ENCODE measurements at regions not wholly inside any gene's neighbourhood (a gene's known extent, or its start where the extent isn't known, plus 50 kb on each side); places are given as distances from the start of the nearest gene placed in this dataset.

- intact Hi-C loops (cut with micrococcal nuclease): no loop called here
- H3K36me3 Mint-ChIP-seq (ENCODE audit: low read depth): no peaks in the 10 kb centered on the region
Measured at GRCh38 chr15:92565351-92566125, 90.0 kb downstream of the FAM174B start.

GRCh38 chr15:92561754-92562153, 93.8 kb downstream of the FAM174B start:
- Mint-ChIP-seq H3K9me3 (no peaks in the 10 kb centered on the region), H3K36me3 (ENCODE audit: low read depth) (no peaks in the 10 kb centered on the region), H3K4me3 (no peak overlapping the region), H3K27ac (no peak overlapping the region), H3K27me3 (peaks cover 20% of the 10 kb centered on the region), H3K4me1 (peaks cover 2% of the 10 kb centered on the region)
- no peak for DNase-seq
- intact Hi-C loops (cut with micrococcal nuclease): no loop called here

More at GRCh38 chr15:92565351-92566125, 90.0 kb downstream of the FAM174B start:
- Mint-ChIP-seq H3K27ac (no peak overlapping the region), H3K4me1 (peaks cover 2% of the 10 kb centered on the region), H3K9me3 (no peaks in the 10 kb centered on the region), H3K27me3 (peaks cover 18% of the 10 kb centered on the region), H3K4me3 (no peak overlapping the region)
- DNase-seq: no peak

GRCh38 chr15:92553317-92553716, 102.3 kb downstream of the FAM174B start:
- Mint-ChIP-seq H3K9me3 (no peaks in the 10 kb centered on the region), H3K27me3 (peaks cover 42% of the 10 kb centered on the region), H3K4me1 (no peaks in the 10 kb centered on the region), H3K36me3 (ENCODE audit: low read depth) (no peaks in the 10 kb centered on the region), H3K4me3 (no peak overlapping the region), H3K27ac (no peak overlapping the region)
- no peak for DNase-seq
- intact Hi-C loops (cut with micrococcal nuclease): no loop called here

GRCh38 chr15:92545996-92546395, 109.6 kb downstream of the FAM174B start:
- intact Hi-C loops (cut with micrococcal nuclease): no loop called here
- Mint-ChIP-seq H3K27me3 (peaks cover 18% of the 10 kb centered on the region), H3K9me3 (peaks cover 4% of the 10 kb centered on the region), H3K4me1 (no peaks in the 10 kb centered on the region), H3K4me3 (no peak overlapping the region), H3K27ac (no peak overlapping the region), H3K36me3 (ENCODE audit: low read depth) (no peaks in the 10 kb centered on the region)
- DNase-seq: no peak

DNA sequence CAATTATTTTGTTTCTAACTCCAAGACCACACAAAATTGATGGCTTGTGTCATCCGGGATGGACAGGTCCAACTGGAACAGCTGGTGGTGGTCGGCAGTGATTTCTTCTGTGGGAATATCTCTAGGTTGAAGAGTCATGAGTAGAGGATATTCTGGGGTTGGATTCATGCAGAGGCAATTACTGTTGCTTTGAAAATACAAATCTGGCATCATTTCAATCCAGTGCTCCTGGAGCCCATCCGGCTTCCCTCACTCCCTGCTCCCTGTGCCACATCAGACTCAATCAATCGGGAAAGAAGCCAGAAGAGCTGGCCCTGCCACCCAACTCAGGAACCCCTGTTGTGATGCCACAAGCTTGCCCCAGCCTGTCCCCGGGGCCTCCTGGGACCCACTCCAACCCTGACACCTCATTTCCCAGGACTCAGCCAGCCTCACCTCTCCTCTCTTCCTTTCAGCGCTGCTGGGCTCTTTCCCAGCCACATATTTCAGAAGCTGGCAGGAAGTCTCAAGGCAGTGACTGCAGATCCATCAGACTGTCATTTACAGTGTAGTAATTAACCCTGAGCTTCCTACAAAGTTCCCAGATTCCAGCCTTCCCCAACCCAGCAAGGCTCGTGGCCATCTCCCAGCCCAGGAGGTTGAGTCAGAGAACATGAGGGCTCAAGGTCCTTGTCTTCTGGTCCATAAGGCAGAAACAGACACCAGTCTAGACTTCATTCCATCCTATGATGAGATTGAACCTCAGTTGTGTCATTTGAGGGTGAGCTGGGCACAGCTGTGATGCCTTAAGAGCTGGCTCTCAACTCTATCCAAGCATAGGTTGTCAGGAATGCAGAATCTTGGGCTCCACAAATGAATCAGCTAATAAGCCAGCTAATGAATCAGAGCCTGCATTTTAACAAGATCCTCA, 114.0 kb downstream of the FAM174B start:
- intact Hi-C loops (cut with micrococcal nuclease): no loop called here
- Mint-ChIP-seq H3K36me3 (ENCODE audit: low read depth) (no peaks in the 10 kb centered on the region), H3K4me3 (no peak overlapping the region), H3K27me3 (peaks cover 6% of the 10 kb centered on the region), H3K4me1 (no peaks in the 10 kb centered on the region), H3K27ac (no peak overlapping the region), H3K9me3 (peaks cover 4% of the 10 kb centered on the region)
- no peak for DNase-seq

- intact Hi-C loops (cut with micrococcal nuclease): no loop called here
- H3K36me3 Mint-ChIP-seq (ENCODE audit: low read depth): no peaks in the 10 kb centered on the region
- H3K27me3 Mint-ChIP-seq: no peaks in the 10 kb centered on the region
- no peak overlapping the region for H3K4me3 Mint-ChIP-seq
- peaks cover 9% of the 10 kb centered on the region for H3K9me3 Mint-ChIP-seq
- no peak for DNase-seq
- no peak overlapping the region for H3K27ac Mint-ChIP-seq
- no peaks in the 10 kb centered on the region for H3K4me1 Mint-ChIP-seq
Measured at GRCh38 chr15:92538115-92538514, 117.5 kb downstream of the FAM174B start.

- Mint-ChIP-seq H3K36me3 (ENCODE audit: low read depth) (no peaks in the 10 kb centered on the region), H3K4me3 (no peak overlapping the region), H3K27ac (no peak overlapping the region), H3K4me1 (no peaks in the 10 kb centered on the region), H3K9me3 (peaks cover 9% of the 10 kb centered on the region), H3K27me3 (peaks cover 2% of the 10 kb centered on the region)
- DNase-seq: no peak
- intact Hi-C loops (cut with micrococcal nuclease): no loop called here
Measured at GRCh38 chr15:92533298-92533697, 122.3 kb downstream of the FAM174B start.

- intact Hi-C loops (cut with micrococcal nuclease): no loop called here
- Mint-ChIP-seq H3K9me3 (peaks cover 9% of the 10 kb centered on the region), H3K4me3 (no peak overlapping the region)
Measured at GRCh38 chr15:92531406-92531805, 124.2 kb downstream of the FAM174B start.

DNA sequence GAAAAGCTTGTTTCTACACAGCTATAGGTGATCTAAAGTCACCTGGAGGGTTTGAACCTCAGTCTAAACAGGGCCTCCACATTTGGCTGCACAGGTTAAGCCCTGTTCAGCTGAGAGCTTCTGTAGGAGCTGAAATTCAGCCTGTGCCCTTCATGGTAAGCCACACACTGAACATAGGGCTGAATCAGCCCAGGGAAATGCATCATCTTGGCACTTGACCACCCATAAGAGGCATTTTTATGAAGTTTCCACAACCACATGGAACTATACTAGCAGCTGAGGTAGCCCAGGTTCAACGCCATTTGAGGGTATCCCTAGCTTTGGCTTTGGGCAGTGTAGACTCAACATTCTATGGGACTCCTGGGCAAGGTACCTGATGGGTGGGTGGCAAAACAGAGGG, 126.8 kb downstream of the FAM174B start:
- H3K4me1 Mint-ChIP-seq: no peaks in the 10 kb centered on the region
- H3K36me3 Mint-ChIP-seq (ENCODE audit: low read depth): no peaks in the 10 kb centered on the region
- H3K27me3 Mint-ChIP-seq: peaks cover 4% of the 10 kb centered on the region
- H3K4me3 Mint-ChIP-seq: no peak overlapping the region
- DNase-seq: no peak
- intact Hi-C loops (cut with micrococcal nuclease): no loop called here
- no peak overlapping the region for H3K27ac Mint-ChIP-seq
- no peaks in the 10 kb centered on the region for H3K9me3 Mint-ChIP-seq

More at GRCh38 chr15:92531406-92531805, 124.2 kb downstream of the FAM174B start:
- Mint-ChIP-seq H3K4me1 (no peaks in the 10 kb centered on the region), H3K27ac (no peak overlapping the region), H3K36me3 (ENCODE audit: low read depth) (no peaks in the 10 kb centered on the region), H3K27me3 (peaks cover 2% of the 10 kb centered on the region)
- DNase-seq: no peak

GRCh38 chr15:92527197-92527596, 128.4 kb downstream of the FAM174B start:
- H3K4me3 Mint-ChIP-seq: no peak overlapping the region
- intact Hi-C loops (cut with micrococcal nuclease): no loop called here
- no peaks in the 10 kb centered on the region for H3K9me3 Mint-ChIP-seq
- no peaks in the 10 kb centered on the region for H3K36me3 Mint-ChIP-seq (ENCODE audit: low read depth)
- no peak for DNase-seq
- H3K27me3 Mint-ChIP-seq: peaks cover 4% of the 10 kb centered on the region
- no peak overlapping the region for H3K27ac Mint-ChIP-seq
- H3K4me1 Mint-ChIP-seq: no peaks in the 10 kb centered on the region

DNA sequence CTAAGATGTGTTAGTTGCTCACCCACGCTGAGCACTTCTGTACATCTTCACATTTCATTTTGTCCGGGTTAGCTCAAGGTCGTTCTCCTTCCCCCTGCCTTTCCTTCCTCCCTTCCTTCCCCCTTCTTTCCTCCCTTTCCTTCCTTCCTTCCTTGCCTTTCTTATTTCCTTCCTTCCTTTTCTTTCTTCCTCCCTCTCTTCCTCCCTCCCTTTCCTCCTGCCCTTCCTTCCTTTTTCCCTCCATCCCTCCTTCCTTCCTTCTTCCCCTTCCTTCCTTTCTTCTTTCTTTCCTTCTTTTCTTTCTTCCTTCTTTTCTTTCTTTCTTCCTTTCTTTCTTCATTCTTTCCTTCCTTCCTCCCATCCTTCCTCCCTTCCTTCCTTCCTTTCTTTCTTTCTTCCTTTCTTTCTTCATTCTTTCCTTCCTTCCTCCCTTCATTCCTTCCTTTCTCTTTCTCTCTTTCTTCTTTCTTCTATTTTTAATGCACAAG, 129.8 kb downstream of the FAM174B start:
- H3K36me3 Mint-ChIP-seq (ENCODE audit: low read depth): no peaks in the 10 kb centered on the region
- DNase-seq: no peak
- H3K4me1 Mint-ChIP-seq: peaks cover 2% of the 10 kb centered on the region
- H3K27me3 Mint-ChIP-seq: peaks cover 4% of the 10 kb centered on the region
- intact Hi-C loops (cut with micrococcal nuclease): no loop called here
- no peak overlapping the region for H3K4me3 Mint-ChIP-seq
- H3K9me3 Mint-ChIP-seq: no peaks in the 10 kb centered on the region
- H3K27ac Mint-ChIP-seq: no peak overlapping the region

DNA sequence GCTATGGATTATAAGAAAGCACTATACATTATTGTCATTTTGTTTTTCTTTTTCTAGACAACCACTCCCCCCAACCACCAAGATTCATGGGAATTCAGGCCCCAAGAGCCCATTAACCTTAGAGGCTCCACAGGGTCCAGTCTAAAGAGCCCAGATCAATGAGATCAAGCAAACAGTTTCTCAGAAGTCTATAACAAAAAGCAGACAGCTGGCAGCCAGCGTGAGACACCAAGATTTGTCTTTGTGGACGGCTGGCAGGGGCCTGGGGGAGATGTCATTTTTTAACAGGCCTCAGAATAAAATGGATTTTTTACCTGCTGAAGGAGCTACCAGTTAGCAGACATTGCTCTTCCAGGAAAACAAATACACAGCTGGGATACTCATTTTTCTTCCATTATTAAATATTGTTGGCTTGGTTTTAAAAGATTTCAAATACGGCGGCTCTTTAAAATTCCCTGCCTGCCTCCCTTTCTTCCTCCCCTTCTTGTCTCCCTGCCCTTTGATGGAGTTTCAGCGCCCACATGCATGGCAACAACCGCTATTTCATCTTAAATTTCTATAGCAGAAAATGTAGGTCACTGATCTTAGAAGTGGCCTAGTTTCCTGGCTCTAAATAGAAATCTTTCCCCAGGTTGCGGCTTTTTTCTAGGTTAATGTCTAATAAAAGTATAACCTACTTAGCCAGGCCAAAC, 130.6 kb downstream of the FAM174B start:
- DNase-seq: no peak
- H3K36me3 Mint-ChIP-seq (ENCODE audit: low read depth): no peaks in the 10 kb centered on the region
- intact Hi-C loops (cut with micrococcal nuclease): no loop called here
- H3K4me3 Mint-ChIP-seq: no peak overlapping the region
- no peaks in the 10 kb centered on the region for H3K9me3 Mint-ChIP-seq
- peaks cover 6% of the 10 kb centered on the region for H3K27me3 Mint-ChIP-seq
- peaks cover 2% of the 10 kb centered on the region for H3K4me1 Mint-ChIP-seq
- H3K27ac Mint-ChIP-seq: no peak overlapping the region

- no peak overlapping the region for H3K27ac Mint-ChIP-seq
- intact Hi-C loops (cut with micrococcal nuclease): no loop called here
- no peaks in the 10 kb centered on the region for H3K36me3 Mint-ChIP-seq (ENCODE audit: low read depth)
- no peaks in the 10 kb centered on the region for H3K9me3 Mint-ChIP-seq
- peaks cover 4% of the 10 kb centered on the region for H3K27me3 Mint-ChIP-seq
- H3K4me3 Mint-ChIP-seq: no peak overlapping the region
- H3K4me1 Mint-ChIP-seq: peaks cover 2% of the 10 kb centered on the region
- DNase-seq: no peak
Measured at GRCh38 chr15:92524161-92524560, 130.5 kb downstream of the ST8SIA2 start.

DNA sequence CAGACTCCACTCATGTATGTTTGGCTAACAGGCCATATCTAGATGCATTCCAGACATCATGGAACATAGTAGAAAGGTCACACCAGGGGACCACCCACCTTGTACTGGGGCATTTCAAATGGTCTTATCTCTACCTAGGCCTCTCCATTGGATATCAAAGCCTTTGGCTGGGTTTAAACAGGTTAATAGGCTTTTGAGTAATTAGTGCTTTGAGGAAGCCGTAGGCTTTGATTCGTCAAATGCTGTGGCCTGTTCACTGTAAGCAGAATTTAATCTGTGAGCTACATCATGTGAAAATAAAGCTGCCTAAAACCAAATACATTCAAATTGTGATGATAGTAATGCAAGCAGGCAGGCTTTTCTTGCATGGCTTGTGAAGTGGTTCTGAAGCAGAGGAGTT, 129.5 kb downstream of the ST8SIA2 start:
- peaks cover 2% of the 10 kb centered on the region for H3K4me1 Mint-ChIP-seq
- no peak for DNase-seq
- no peaks in the 10 kb centered on the region for H3K9me3 Mint-ChIP-seq
- H3K27ac Mint-ChIP-seq: no peak overlapping the region
- no peak overlapping the region for H3K4me3 Mint-ChIP-seq
- H3K27me3 Mint-ChIP-seq: peaks cover 7% of the 10 kb centered on the region
- no peaks in the 10 kb centered on the region for H3K36me3 Mint-ChIP-seq (ENCODE audit: low read depth)
- intact Hi-C loops (cut with micrococcal nuclease): no loop called here
